ENCODE measurements at regions not wholly inside any gene's neighbourhood (a gene's known extent, or its start where the extent isn't known, plus 50 kb on each side); places are given as distances from the start of the nearest gene placed in this dataset.
A peak's percentile ranks its signal among the peaks of the same experiment; 100 is the strongest.

DNA sequence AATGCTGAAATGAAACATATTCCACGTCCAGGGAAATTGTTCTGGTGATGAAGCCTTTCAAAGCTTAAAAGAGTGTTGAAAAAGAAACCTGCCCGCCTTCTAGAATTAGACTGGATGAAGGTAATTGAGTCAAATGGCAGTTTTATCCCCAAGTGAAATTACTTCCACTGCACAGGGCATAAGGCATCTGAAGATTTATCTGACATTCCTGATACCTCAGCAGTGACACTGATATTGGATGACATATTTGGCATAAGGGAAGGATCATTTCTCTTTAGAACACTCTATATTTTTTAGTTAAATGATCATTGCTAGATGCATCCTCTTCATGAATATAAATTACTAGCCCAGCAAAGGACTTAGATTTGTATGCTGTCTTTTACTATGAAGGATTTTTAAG is 229.6 kb upstream of the TPK1 start:
- H3K27me3 Mint-ChIP-seq (ENCODE audit: unreplicated experiment): no peaks in the 10 kb centered on the region
- TF ChIP-seq, protein P1, sequence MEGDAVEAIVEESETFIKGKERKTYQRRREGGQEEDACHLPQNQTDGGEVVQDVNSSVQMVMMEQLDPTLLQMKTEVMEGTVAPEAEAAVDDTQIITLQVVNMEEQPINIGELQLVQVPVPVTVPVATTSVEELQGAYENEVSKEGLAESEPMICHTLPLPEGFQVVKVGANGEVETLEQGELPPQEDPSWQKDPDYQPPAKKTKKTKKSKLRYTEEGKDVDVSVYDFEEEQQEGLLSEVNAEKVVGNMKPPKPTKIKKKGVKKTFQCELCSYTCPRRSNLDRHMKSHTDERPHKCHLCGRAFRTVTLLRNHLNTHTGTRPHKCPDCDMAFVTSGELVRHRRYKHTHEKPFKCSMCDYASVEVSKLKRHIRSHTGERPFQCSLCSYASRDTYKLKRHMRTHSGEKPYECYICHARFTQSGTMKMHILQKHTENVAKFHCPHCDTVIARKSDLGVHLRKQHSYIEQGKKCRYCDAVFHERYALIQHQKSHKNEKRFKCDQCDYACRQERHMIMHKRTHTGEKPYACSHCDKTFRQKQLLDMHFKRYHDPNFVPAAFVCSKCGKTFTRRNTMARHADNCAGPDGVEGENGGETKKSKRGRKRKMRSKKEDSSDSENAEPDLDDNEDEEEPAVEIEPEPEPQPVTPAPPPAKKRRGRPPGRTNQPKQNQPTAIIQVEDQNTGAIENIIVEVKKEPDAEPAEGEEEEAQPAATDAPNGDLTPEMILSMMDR (IDR thresholded peaks at IDR 0.05; ENCODE audit: partially characterized antibody, unreplicated experiment): no peak
- H3K4me3 Mint-ChIP-seq (ENCODE audit: unreplicated experiment): no peak overlapping the region
- no peaks in the 10 kb centered on the region for H3K4me1 Mint-ChIP-seq (ENCODE audit: low read depth, unreplicated experiment)
- H3K9me3 Mint-ChIP-seq (ENCODE audit: unreplicated experiment): no peaks in the 10 kb centered on the region
- no peaks in the 10 kb centered on the region for H3K36me3 Mint-ChIP-seq (ENCODE audit: unreplicated experiment)
- no peak overlapping the region for H3K27ac Mint-ChIP-seq (ENCODE audit: unreplicated experiment)
- no peak for DNase-seq

DNA sequence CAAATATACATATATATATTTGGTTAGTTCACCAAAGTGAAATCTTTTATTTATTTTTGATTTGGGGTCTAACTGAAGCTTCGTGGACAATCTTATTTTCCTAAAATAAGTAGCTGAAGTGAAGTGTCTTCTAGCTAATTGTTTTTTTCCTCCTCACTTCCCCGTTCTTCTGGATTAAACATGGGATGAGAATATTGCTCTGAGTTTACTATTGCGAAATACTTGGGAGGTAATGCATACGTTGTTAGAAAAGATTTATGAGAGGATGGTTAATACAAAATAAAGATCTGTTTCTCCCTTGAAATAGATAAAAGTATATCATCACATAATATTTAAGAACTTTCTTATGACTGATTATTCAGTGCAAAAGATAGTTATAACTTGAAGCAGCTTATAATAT is 228.3 kb upstream of the TPK1 start:
- Mint-ChIP-seq H3K27ac (ENCODE audit: unreplicated experiment) (no peak overlapping the region), H3K27me3 (ENCODE audit: unreplicated experiment) (no peaks in the 10 kb centered on the region), H3K4me3 (ENCODE audit: unreplicated experiment) (no peak overlapping the region), H3K36me3 (ENCODE audit: unreplicated experiment) (no peaks in the 10 kb centered on the region), H3K9me3 (ENCODE audit: unreplicated experiment) (no peaks in the 10 kb centered on the region), H3K4me1 (ENCODE audit: low read depth, unreplicated experiment) (no peaks in the 10 kb centered on the region)
- DNase-seq: no peak
- TF ChIP-seq, protein P1 (IDR thresholded peaks at IDR 0.05; ENCODE audit: partially characterized antibody, unreplicated experiment): no peak

GRCh38 chr7:145053781-145054180 is 217.9 kb upstream of the TPK1 start:
- Mint-ChIP-seq H3K27ac (ENCODE audit: unreplicated experiment) (no peak overlapping the region), H3K9me3 (ENCODE audit: unreplicated experiment) (no peaks in the 10 kb centered on the region), H3K4me3 (ENCODE audit: unreplicated experiment) (no peak overlapping the region), H3K4me1 (ENCODE audit: low read depth, unreplicated experiment) (no peaks in the 10 kb centered on the region), H3K36me3 (ENCODE audit: unreplicated experiment) (no peaks in the 10 kb centered on the region), H3K27me3 (ENCODE audit: unreplicated experiment) (no peaks in the 10 kb centered on the region)
- DNase-seq: no peak
- TF ChIP-seq, protein P1 (IDR thresholded peaks at IDR 0.05; ENCODE audit: partially characterized antibody, unreplicated experiment): no peak

GRCh38 chr7:145050415-145050814 is 214.6 kb upstream of the TPK1 start:
- Mint-ChIP-seq H3K9me3 (ENCODE audit: unreplicated experiment) (no peaks in the 10 kb centered on the region), H3K4me1 (ENCODE audit: low read depth, unreplicated experiment) (no peaks in the 10 kb centered on the region)
- TF ChIP-seq, protein P1 (IDR thresholded peaks at IDR 0.05; ENCODE audit: partially characterized antibody, unreplicated experiment): no peak

DNA sequence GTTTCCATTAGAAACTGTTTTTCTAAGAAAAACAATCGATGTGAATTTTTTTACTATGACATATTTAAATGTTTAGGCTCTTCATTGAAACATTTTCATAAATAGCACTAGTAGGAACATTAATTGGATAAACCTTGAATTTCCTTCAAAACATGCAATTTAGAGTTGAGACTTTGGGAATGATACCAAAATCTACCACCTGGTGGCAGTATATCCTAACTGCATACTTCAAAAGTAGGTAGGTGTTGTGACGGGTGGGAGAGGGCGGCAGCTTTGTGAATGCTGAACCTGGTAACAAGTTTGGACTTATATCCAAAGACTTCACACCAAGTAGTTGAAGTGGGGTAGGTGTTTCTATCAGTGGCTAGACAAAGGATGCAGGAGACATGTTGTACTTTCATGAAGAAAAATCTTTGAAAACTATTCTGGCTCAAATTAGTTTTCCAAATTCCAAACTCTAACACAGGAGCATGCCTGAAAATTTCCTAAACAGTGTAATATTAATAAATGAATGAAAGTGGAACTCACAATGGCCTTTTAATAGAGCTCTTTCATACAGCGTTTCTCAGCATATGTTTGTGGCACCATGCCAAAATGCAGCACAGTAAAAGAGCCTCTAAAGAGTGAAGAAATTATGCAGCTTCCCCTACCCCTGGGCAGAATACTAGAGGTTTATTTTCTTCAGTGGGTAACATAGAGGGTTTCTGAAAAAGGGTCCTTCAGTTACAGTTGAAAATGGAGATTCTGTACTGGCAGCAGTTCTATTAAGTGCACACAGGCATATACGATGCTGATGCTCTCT is 201.0 kb upstream of the TPK1 start:
- peak; percentile 23 for DNase-seq
- Mint-ChIP-seq H3K9me3 (ENCODE audit: unreplicated experiment) (peaks cover 3% of the 10 kb centered on the region), H3K4me3 (ENCODE audit: unreplicated experiment) (no peak overlapping the region), H3K4me1 (ENCODE audit: low read depth, unreplicated experiment) (no peaks in the 10 kb centered on the region), H3K36me3 (ENCODE audit: unreplicated experiment) (no peaks in the 10 kb centered on the region), H3K27ac (ENCODE audit: unreplicated experiment) (no peak overlapping the region), H3K27me3 (ENCODE audit: unreplicated experiment) (no peaks in the 10 kb centered on the region)
- TF ChIP-seq, protein P1 (IDR thresholded peaks at IDR 0.05; ENCODE audit: partially characterized antibody, unreplicated experiment): peak; percentile 92

More at GRCh38 chr7:145050415-145050814, 214.6 kb upstream of the TPK1 start:
- no peaks in the 10 kb centered on the region for H3K27me3 Mint-ChIP-seq (ENCODE audit: unreplicated experiment)
- H3K27ac Mint-ChIP-seq (ENCODE audit: unreplicated experiment): no peak overlapping the region
- no peak for DNase-seq
- H3K4me3 Mint-ChIP-seq (ENCODE audit: unreplicated experiment): no peak overlapping the region
- no peaks in the 10 kb centered on the region for H3K36me3 Mint-ChIP-seq (ENCODE audit: unreplicated experiment)
